ENCODE measurements at regions not wholly inside any gene's neighbourhood (a gene's known extent, or its start where the extent isn't known, plus 50 kb on each side); places are given as distances from the start of the nearest gene placed in this dataset.

DNA sequence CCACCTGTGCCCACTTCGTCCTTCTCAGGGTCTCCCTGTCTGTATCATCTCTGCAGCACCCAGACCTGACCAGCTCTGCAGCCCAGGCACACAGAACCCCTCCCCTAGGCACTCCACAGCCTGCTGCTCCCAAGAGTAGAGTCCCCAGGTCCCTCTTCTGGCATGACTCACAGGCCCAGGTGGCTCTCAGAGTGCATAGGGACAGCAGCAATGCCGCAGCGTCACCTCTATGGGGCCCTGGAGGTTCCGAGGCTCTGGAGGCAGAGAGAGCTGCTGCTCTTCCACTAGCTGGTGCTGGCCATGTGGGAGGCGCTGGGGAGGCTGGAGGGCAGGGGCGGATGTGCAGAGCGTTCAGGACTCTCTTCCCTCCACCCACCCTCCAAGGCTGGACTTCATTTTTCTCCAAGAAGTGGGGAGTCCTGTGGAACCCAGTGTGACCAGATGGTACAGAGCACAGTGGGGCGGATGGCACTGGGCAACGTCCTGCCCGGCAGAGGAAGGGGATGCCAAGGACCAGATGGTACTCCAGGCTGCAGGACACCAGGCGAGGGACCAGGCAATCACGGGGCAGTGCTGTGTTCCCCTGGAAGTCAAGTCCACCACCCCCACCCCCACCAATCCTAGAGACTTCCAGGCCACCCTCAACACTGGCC lies 151.7 kb downstream of the RBFOX3 start:
- TF ChIP-seq POLR2A (IDR thresholded peaks at IDR 0.05) (no peak), EP300 (IDR thresholded peaks at IDR 0.05) (no peak)
- TF ChIP-seq, protein P1, sequence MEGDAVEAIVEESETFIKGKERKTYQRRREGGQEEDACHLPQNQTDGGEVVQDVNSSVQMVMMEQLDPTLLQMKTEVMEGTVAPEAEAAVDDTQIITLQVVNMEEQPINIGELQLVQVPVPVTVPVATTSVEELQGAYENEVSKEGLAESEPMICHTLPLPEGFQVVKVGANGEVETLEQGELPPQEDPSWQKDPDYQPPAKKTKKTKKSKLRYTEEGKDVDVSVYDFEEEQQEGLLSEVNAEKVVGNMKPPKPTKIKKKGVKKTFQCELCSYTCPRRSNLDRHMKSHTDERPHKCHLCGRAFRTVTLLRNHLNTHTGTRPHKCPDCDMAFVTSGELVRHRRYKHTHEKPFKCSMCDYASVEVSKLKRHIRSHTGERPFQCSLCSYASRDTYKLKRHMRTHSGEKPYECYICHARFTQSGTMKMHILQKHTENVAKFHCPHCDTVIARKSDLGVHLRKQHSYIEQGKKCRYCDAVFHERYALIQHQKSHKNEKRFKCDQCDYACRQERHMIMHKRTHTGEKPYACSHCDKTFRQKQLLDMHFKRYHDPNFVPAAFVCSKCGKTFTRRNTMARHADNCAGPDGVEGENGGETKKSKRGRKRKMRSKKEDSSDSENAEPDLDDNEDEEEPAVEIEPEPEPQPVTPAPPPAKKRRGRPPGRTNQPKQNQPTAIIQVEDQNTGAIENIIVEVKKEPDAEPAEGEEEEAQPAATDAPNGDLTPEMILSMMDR (IDR thresholded peaks at IDR 0.05) = no peak

All from tibial nerve (tissue), 4 donors.